Panc1 (cell line): ENCODE measurements at regions not wholly inside any gene's neighbourhood (a gene's known extent, or its start where the extent isn't known, plus 50 kb on each side); places are given as distances from the start of the nearest gene placed in this dataset.

Experiments used
- ATAC-seq: fragments of 200-7000 bp; cut with Tn5 transposase; 2 replicates; pipeline ENCODE4 v1.9.1; 2020; ENCODE audit warnings: mild to moderate bottlenecking, moderate library complexity
- BruUV-seq: library from RNA; stranded (reverse); fragments of 400-500 nt; replicated peaks from 2 replicates; lab custom pipeline; 2021; lab: Mats Ljungman, UMichigan
- CTCF ChIA-PET: fragments of 300-600 bp; sonication (Branson Sonifier 250); formaldehyde crosslinking; loops from one replicate; lab custom pipeline; 2022; ENCODE audit warnings: antibody characterized with exemption; lab: Charles Lee
- POLR2A ChIA-PET: fragments of 300-600 bp; sonication (Branson Sonifier 250); formaldehyde crosslinking; loops from one replicate; lab custom pipeline; 2022; ENCODE audit warnings: antibody characterized with exemption; lab: Charles Lee
- DNase-seq: peaks from one replicate; pipeline ENCODE4 v3.0.0-alpha.2; 2010; ENCODE audit warnings: low read depth, low spot score
- H3K27ac ChIP-seq: 2 replicates; pipeline ENCODE4 v1.5.1; 2011; ENCODE audit warnings: mild to moderate bottlenecking, low read length, inconsistent platforms
- H3K27me3 ChIP-seq: fragments of 200-500 bp; sonication (Bioruptor generic); 2 replicates; pipeline ENCODE4 v1.6.0; 2014; ENCODE audit warnings: low read length, inconsistent platforms; ENCODE audit not compliant: control insufficient read depth, insufficient read depth
- H3K36me3 ChIP-seq: fragments of 200-500 bp; sonication (Bioruptor generic); 2 replicates; pipeline ENCODE4 v1.5.1; 2014; ENCODE audit warnings: inconsistent platforms, mild to moderate bottlenecking, low read length, moderate library complexity; ENCODE audit not compliant: control insufficient read depth, insufficient read depth
- H3K4me1 ChIP-seq: 2 replicates; pipeline ENCODE4 v1.5.1; 2011; ENCODE audit warnings: inconsistent platforms, mild to moderate bottlenecking, low read length, moderate library complexity; ENCODE audit not compliant: control insufficient read depth, insufficient read depth
- H3K4me3 ChIP-seq, 2 experiments: 2 replicates each; pipeline ENCODE4 v1.5.1; 2011 to 2012; ENCODE audit warnings: low read depth in 2 of 2, low read length in 2 of 2, mild to moderate bottlenecking in 2 of 2, inconsistent platforms in 1 of 2, moderate library complexity in 1 of 2
- H3K9me3 ChIP-seq: fragments of 200-500 bp; sonication (Bioruptor generic); 2 replicates; pipeline ENCODE4 v1.5.1; 2014; ENCODE audit warnings: low read depth, mild to moderate bottlenecking, inconsistent platforms, low read length, moderate library complexity; ENCODE audit not compliant: control insufficient read depth, insufficient read depth
- CTCF ChIP-seq: fragments of 450-650 bp; IDR thresholded peaks from 2 replicates; pipeline ENCODE4 v1.5.1; 2017; ENCODE audit warnings: mild to moderate bottlenecking
- POLR2AphosphoS5 ChIP-seq: IDR thresholded peaks from 2 replicates; pipeline ENCODE4 v1.6.1; 2012; ENCODE audit warnings: mild to moderate bottlenecking, low read depth, low read length, moderate library complexity
- REST ChIP-seq, 2 experiments: IDR thresholded peaks; 2 replicates each; pipeline ENCODE4 v1.6.1; 2011 to 2012; ENCODE audit warnings: low read depth in 2 of 2, control low read depth in 1 of 2, low read length in 1 of 2, mild to moderate bottlenecking in 1 of 2, moderate library complexity in 1 of 2; ENCODE audit not compliant: insufficient read depth in 1 of 2
- SIN3A ChIP-seq: IDR thresholded peaks from 2 replicates; pipeline ENCODE4 v1.6.1; 2012; ENCODE audit warnings: low read depth, mild to moderate bottlenecking, low read length, moderate library complexity, borderline replicate concordance; ENCODE audit not compliant: insufficient read depth
- TCF7L2 ChIP-seq: IDR thresholded peaks from 2 replicates; pipeline ENCODE4 v1.6.1; 2011; ENCODE audit warnings: mild to moderate bottlenecking, low read depth, low read length, inconsistent platforms
- in situ Hi-C: cut with HindIII; loops from 2 replicates; pipeline ENCODE4 v1.10.0; 2016; ENCODE audit warnings: low sequenced_read_pairs, low pct_unique_long_range_greater_than_20kb
- intact Hi-C: fragments of 100-400 bp; cut with micrococcal nuclease; formaldehyde crosslinking; loops from one replicate; pipeline ENCODE4 v1.10.0; 2022; ENCODE audit not compliant: unreplicated experiment

- in situ Hi-C loops = no loop called here
Observed at GRCh38 chr12:42979746-42980145, 390.2 kb upstream of the PRICKLE1 start.

GRCh38 chr12:42978708-42979107 lies 389.2 kb upstream of the PRICKLE1 start:
- no peak for TF ChIP-seq POLR2AphosphoS5
- TF ChIP-seq TCF7L2 = no peak
- no peak for TF ChIP-seq SIN3A
- no peak for TF ChIP-seq CTCF
- no peak for TF ChIP-seq REST (IDR thresholded peaks at IDR 0.05; ENCODE audit: insufficient read depth in 1 of 2, low read depth in 2 of 2, low read length in 1 of 2)
- POLR2A ChIA-PET = no interaction called here
- CTCF ChIA-PET = no interaction called here
- Histone ChIP-seq H3K4me3 (no peak overlapping the region), H3K9me3 (no peaks in the 10 kb centered on the region), H3K36me3 (no peaks in the 10 kb centered on the region), H3K4me1 (no peaks in the 10 kb centered on the region), H3K27me3 (no peaks in the 10 kb centered on the region), H3K27ac (no peak overlapping the region)
- BruUV-seq = no TSS peak
- in situ Hi-C loops (no loop called here), intact Hi-C loops (no loop called here)
- ATAC-seq = no peak
- DNase-seq = no peak

More at GRCh38 chr12:42979746-42980145, 390.2 kb upstream of the PRICKLE1 start:
- CTCF ChIA-PET = no interaction called here
- TF ChIP-seq POLR2AphosphoS5 (no peak), CTCF (no peak), SIN3A (no peak), REST (IDR thresholded peaks at IDR 0.05; ENCODE audit: insufficient read depth in 1 of 2, low read depth in 2 of 2, low read length in 1 of 2) (no peak), TCF7L2 (no peak)
- BruUV-seq = no TSS peak
- Histone ChIP-seq H3K36me3 (no peaks in the 10 kb centered on the region), H3K4me3 (no peak overlapping the region), H3K4me1 (no peaks in the 10 kb centered on the region), H3K27me3 (no peaks in the 10 kb centered on the region), H3K27ac (no peak overlapping the region), H3K9me3 (no peaks in the 10 kb centered on the region)
- DNase-seq = no peak
- intact Hi-C loops = no loop called here
- ATAC-seq = no peak
- POLR2A ChIA-PET = no interaction called here
